ENCODE measurements at regions not wholly inside any gene's neighbourhood (a gene's known extent, or its start where the extent isn't known, plus 50 kb on each side); places are given as distances from the start of the nearest gene placed in this dataset.

DNA sequence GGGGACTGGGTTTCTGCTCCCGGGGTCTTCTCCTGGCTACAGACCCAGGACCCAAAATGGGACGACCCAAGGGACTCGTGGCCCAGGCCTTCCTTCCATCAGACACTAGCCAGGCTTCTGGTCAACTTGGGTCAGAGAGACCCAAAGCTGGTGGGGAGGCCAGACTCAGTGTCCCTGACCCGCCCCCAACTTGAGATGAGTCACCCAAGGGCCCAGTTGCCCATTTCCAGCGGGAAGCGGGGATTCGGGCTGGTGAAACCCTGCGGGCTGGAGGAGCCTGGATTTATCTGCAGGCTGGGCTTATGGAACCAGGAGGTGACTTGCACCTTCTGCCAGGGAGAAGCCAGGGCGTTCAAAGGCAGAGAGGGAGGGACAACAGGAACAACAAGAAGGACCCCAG is 81.5 kb downstream of the RFLNA start:
- peaks cover 22% of the 10 kb centered on the region for H3K4me1 ChIP-seq (ENCODE audit: control insufficient read depth, extremely low read depth, insufficient read depth, low read length)

DNA sequence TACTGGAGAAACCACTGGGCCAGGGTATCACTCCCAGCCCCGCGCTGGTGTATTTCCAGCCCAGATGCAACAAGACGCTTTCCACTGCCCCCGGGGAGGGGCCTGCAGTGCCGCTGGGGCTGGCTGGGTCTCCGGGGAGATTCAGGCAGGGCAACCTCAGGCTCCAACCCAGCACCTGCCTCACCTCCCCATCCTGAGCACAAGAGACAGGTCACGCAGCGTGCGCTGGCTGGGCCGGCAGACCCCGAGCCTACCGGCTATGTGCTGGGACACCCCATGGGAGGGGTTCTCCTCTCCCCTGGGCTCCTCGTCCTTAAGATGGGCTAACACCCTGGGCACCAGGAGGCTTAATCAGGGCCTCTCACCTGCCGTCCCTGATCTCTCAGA is 80.9 kb downstream of the RFLNA start:
- Histone ChIP-seq H3K9me3 (ENCODE audit: control insufficient read depth, insufficient read depth, low read depth, low read length) (no peaks in the 10 kb centered on the region), H3K79me2 (ENCODE audit: control insufficient read depth, insufficient read depth, low read length) (peaks cover 15% of the 10 kb centered on the region), H4K20me1 (ENCODE audit: control insufficient read depth, extremely low read depth, insufficient read depth, low read length) (no peaks in the 10 kb centered on the region), H3K27ac (ENCODE audit: insufficient read depth, low read length) (no peak overlapping the region), H3K27me3 (ENCODE audit: control insufficient read depth, insufficient read depth, low read length) (no peaks in the 10 kb centered on the region), H2AFZ (ENCODE audit: low read length) (no peak overlapping the region), H3K4me1 (ENCODE audit: control insufficient read depth, extremely low read depth, insufficient read depth, low read length) (peaks cover 17% of the 10 kb centered on the region), H3K9ac (ENCODE audit: insufficient read depth, low read length) (no peak overlapping the region), H3K4me2 (ENCODE audit: extremely low read depth, insufficient read depth, low read length) (no peak overlapping the region), H3K4me3 (replicated peaks in 1 of 4; ENCODE audit: control extremely low read depth in 1 of 4, insufficient read depth in 1 of 4, low read depth in 3 of 4, low read length in 4 of 4) (no peak overlapping the region), H3K36me3 (ENCODE audit: control insufficient read depth, insufficient read depth, low read length) (peaks cover 43% of the 10 kb centered on the region)
- no peak for DNase-seq (ENCODE audit: low read depth in 2 of 2)
- TF ChIP-seq CTCF (conservative IDR thresholded peaks at IDR 0.05 in 1 of 2, IDR thresholded peaks at IDR 0.05 in 1 of 2; ENCODE audit: low read depth in 1 of 2, low read length in 2 of 2) (no peak), EZH2 (IDR thresholded peaks at IDR 0.05; ENCODE audit: low read length, missing control alignments) (no peak)

More for the DNA sequence above, 81.5 kb downstream of the RFLNA start:
- peaks cover 16% of the 10 kb centered on the region for H3K79me2 ChIP-seq (ENCODE audit: control insufficient read depth, insufficient read depth, low read length)
- H3K9ac ChIP-seq (ENCODE audit: insufficient read depth, low read length): no peak overlapping the region
- H2AFZ ChIP-seq (ENCODE audit: low read length): no peak overlapping the region
- no peaks in the 10 kb centered on the region for H4K20me1 ChIP-seq (ENCODE audit: control insufficient read depth, extremely low read depth, insufficient read depth, low read length)
- H3K4me2 ChIP-seq (ENCODE audit: extremely low read depth, insufficient read depth, low read length): no peak overlapping the region
- TF ChIP-seq CTCF (conservative IDR thresholded peaks at IDR 0.05 in 1 of 2, IDR thresholded peaks at IDR 0.05 in 1 of 2; ENCODE audit: low read depth in 1 of 2, low read length in 2 of 2): no peak
- TF ChIP-seq EZH2 (IDR thresholded peaks at IDR 0.05; ENCODE audit: low read length, missing control alignments): no peak
- H3K27me3 ChIP-seq (ENCODE audit: control insufficient read depth, insufficient read depth, low read length): no peaks in the 10 kb centered on the region
- no peak overlapping the region for H3K4me3 ChIP-seq (replicated peaks in 1 of 4; ENCODE audit: control extremely low read depth in 1 of 4, insufficient read depth in 1 of 4, low read depth in 3 of 4, low read length in 4 of 4)
- H3K36me3 ChIP-seq (ENCODE audit: control insufficient read depth, insufficient read depth, low read length): peaks cover 38% of the 10 kb centered on the region
- no peak for DNase-seq (ENCODE audit: low read depth in 2 of 2)
- H3K27ac ChIP-seq (ENCODE audit: insufficient read depth, low read length): no peak overlapping the region
- no peaks in the 10 kb centered on the region for H3K9me3 ChIP-seq (ENCODE audit: control insufficient read depth, insufficient read depth, low read depth, low read length)

- no peak overlapping the region for H3K9ac ChIP-seq (ENCODE audit: insufficient read depth, low read length)
- DNase-seq (ENCODE audit: low read depth in 2 of 2): no peak
- H2AFZ ChIP-seq (ENCODE audit: low read length): no peak overlapping the region
- H3K9me3 ChIP-seq (ENCODE audit: control insufficient read depth, insufficient read depth, low read depth, low read length): no peaks in the 10 kb centered on the region
- no peak for TF ChIP-seq EZH2 (IDR thresholded peaks at IDR 0.05; ENCODE audit: low read length, missing control alignments)
- TF ChIP-seq CTCF (conservative IDR thresholded peaks at IDR 0.05 in 1 of 2, IDR thresholded peaks at IDR 0.05 in 1 of 2; ENCODE audit: low read depth in 1 of 2, low read length in 2 of 2): no peak
- H3K4me1 ChIP-seq (ENCODE audit: control insufficient read depth, extremely low read depth, insufficient read depth, low read length): peaks cover 15% of the 10 kb centered on the region
- no peak overlapping the region for H3K4me2 ChIP-seq (ENCODE audit: extremely low read depth, insufficient read depth, low read length)
- H3K27ac ChIP-seq (ENCODE audit: insufficient read depth, low read length): no peak overlapping the region
- no peak overlapping the region for H3K4me3 ChIP-seq (replicated peaks in 1 of 4; ENCODE audit: control extremely low read depth in 1 of 4, insufficient read depth in 1 of 4, low read depth in 3 of 4, low read length in 4 of 4)
- no peaks in the 10 kb centered on the region for H3K27me3 ChIP-seq (ENCODE audit: control insufficient read depth, insufficient read depth, low read length)
- H4K20me1 ChIP-seq (ENCODE audit: control insufficient read depth, extremely low read depth, insufficient read depth, low read length): no peaks in the 10 kb centered on the region
- peaks cover 17% of the 10 kb centered on the region for H3K79me2 ChIP-seq (ENCODE audit: control insufficient read depth, insufficient read depth, low read length)
- H3K36me3 ChIP-seq (ENCODE audit: control insufficient read depth, insufficient read depth, low read length): peaks cover 44% of the 10 kb centered on the region
Measured at GRCh38 chr12:124375141-124375788, 80.4 kb downstream of the RFLNA start.

All from fibroblast of lung (primary cell).